DMS 273 treated with DMSO at 0.1 percent for 48 hours (cell line): ENCODE measurements at regions not wholly inside any gene's neighbourhood (a gene's known extent, or its start where the extent isn't known, plus 50 kb on each side); places are given as distances from the start of the nearest gene placed in this dataset.
"Not testable (repeated sequence)": the region's sequence is repeated elsewhere in the genome, so short reads cannot be mapped to it uniquely, and the experiment has no call there.

ENCODE experiments used
- DNase-seq: peaks from one replicate; lab custom pipeline; 2025; lab: John Stamatoyannopoulos, UW

- no peak for DNase-seq
These were observed 98.5 kb upstream of the UXS1 start for GRCh38 chr2:106292627-106293026.

GRCh38 chr2:106288873-106289272 is 94.8 kb upstream of the UXS1 start:
- no peak for DNase-seq

- DNase-seq = no peak
These were observed 91.2 kb upstream of the UXS1 start for GRCh38 chr2:106285237-106285829.

- DNase-seq = no peak
These were observed 90.6 kb upstream of the UXS1 start for GRCh38 chr2:106284691-106285202.

GRCh38 chr2:106284255-106284654 is 90.2 kb upstream of the UXS1 start:
- no peak for DNase-seq

GRCh38 chr2:106283228-106284152 is 89.4 kb upstream of the UXS1 start:
- DNase-seq = not testable (repeated sequence)

- DNase-seq = no peak
These were observed 88.5 kb upstream of the UXS1 start for GRCh38 chr2:106282462-106283170.

- DNase-seq = not testable (repeated sequence)
These were observed 87.9 kb upstream of the UXS1 start for GRCh38 chr2:106281907-106282430.

- DNase-seq = no peak
These were observed 86.8 kb upstream of the UXS1 start for GRCh38 chr2:106280722-106281446.

- DNase-seq = no peak
These were observed 86.1 kb upstream of the UXS1 start for GRCh38 chr2:106280224-106280623.

- no peak for DNase-seq
These were observed 84.2 kb upstream of the UXS1 start for GRCh38 chr2:106278112-106278876.

GRCh38 chr2:106277426-106277825 is 83.3 kb upstream of the UXS1 start:
- no peak for DNase-seq

- DNase-seq = no peak
These were observed 81.9 kb upstream of the UXS1 start for GRCh38 chr2:106275971-106276370.

- no peak for DNase-seq
These were observed 80.6 kb upstream of the UXS1 start for GRCh38 chr2:106274668-106275067.

GRCh38 chr2:106272216-106272807 is 78.2 kb upstream of the UXS1 start:
- DNase-seq = no peak

- DNase-seq = no peak
These were observed 76.4 kb upstream of the UXS1 start for GRCh38 chr2:106270471-106270891.

- peak; percentile 17 for DNase-seq
These were observed 75.6 kb upstream of the UXS1 start for GRCh38 chr2:106269591-106270291.

- no peak for DNase-seq
These were observed 73.9 kb upstream of the UXS1 start for GRCh38 chr2:106267997-106268396.

GRCh38 chr2:106261871-106262321 is 67.8 kb upstream of the UXS1 start:
- no peak for DNase-seq

- not testable (repeated sequence) for DNase-seq
These were observed 64.8 kb upstream of the UXS1 start for GRCh38 chr2:106258859-106259258.
